Neuronal stem cell (in vitro differentiated cells): ENCODE measurements at regions not wholly inside any gene's neighbourhood (a gene's known extent, or its start where the extent isn't known, plus 50 kb on each side); places are given as distances from the start of the nearest gene placed in this dataset.

Experiments used
- DNase-seq: peaks from one replicate; pipeline ENCODE4 v3.0.0-alpha.2; 2013; ENCODE audit warnings: low spot score
- H2AFZ ChIP-seq: one replicate; pipeline ENCODE4 v1.6.1; 2013; ENCODE audit warnings: mild to moderate bottlenecking, low read length, inconsistent platforms
- H2AK5ac ChIP-seq: 2 replicates; pipeline ENCODE4 v1.6.1; 2013; ENCODE audit warnings: low read depth, mild to moderate bottlenecking, inconsistent platforms, low read length, moderate library complexity, mixed read lengths
- H2BK120ac ChIP-seq: 2 replicates; pipeline ENCODE4 v1.6.1; 2013; ENCODE audit warnings: low read depth, mild to moderate bottlenecking, inconsistent platforms, low read length, moderate library complexity, mixed read lengths
- H2BK12ac ChIP-seq: one replicate; pipeline ENCODE4 v1.6.1; 2013; ENCODE audit warnings: low read length, inconsistent platforms
- H2BK15ac ChIP-seq: 2 replicates; pipeline ENCODE4 v1.6.1; 2013; ENCODE audit warnings: mild to moderate bottlenecking, low read length, inconsistent platforms, mixed read lengths
- H2BK5ac ChIP-seq: one replicate; pipeline ENCODE4 v1.6.1; 2013; ENCODE audit warnings: inconsistent platforms, mild to moderate bottlenecking, low read length, moderate library complexity
- H3K14ac ChIP-seq: one replicate; pipeline ENCODE4 v1.6.1; 2013; ENCODE audit warnings: low read length, inconsistent platforms
- H3K18ac ChIP-seq: 2 replicates; pipeline ENCODE4 v1.6.1; 2013; ENCODE audit warnings: low read length, inconsistent platforms
- H3K23ac ChIP-seq: 2 replicates; pipeline ENCODE4 v1.6.1; 2013; ENCODE audit warnings: low read depth, mild to moderate bottlenecking, mixed read lengths, low read length, inconsistent platforms; ENCODE audit not compliant: poor library complexity
- H3K27ac ChIP-seq: replicated peaks from 3 replicates; pipeline ENCODE4 v1.5.1; 2013; ENCODE audit warnings: low read length, inconsistent platforms
- H3K27me3 ChIP-seq, 3 experiments: 2 replicates each; pipeline ENCODE4 v1.6.1; 2013; ENCODE audit warnings: low read length in 3 of 3, mild to moderate bottlenecking in 2 of 3, inconsistent platforms in 1 of 3, low read depth in 1 of 3, mixed read lengths in 1 of 3, moderate library complexity in 1 of 3; ENCODE audit not compliant: control insufficient read depth in 3 of 3, insufficient read depth in 3 of 3
- H3K36me3 ChIP-seq, 2 donors: replicated peaks in 1 of 2; 2 replicates each; pipeline ENCODE4 v1.6.1; 2013; ENCODE audit warnings: low read length in 2 of 2; ENCODE audit not compliant: control insufficient read depth in 2 of 2, insufficient read depth in 2 of 2
- H3K4ac ChIP-seq: 2 replicates; pipeline ENCODE4 v1.6.1; 2013; ENCODE audit warnings: inconsistent platforms, mild to moderate bottlenecking, low read length, moderate library complexity
- H3K4me1 ChIP-seq, 2 donors: 1 replicate in 1 of 2; 2 replicates in 1 of 2; pipeline ENCODE4 v1.6.1; 2013; ENCODE audit warnings: low read length in 2 of 2, low read depth in 1 of 2; ENCODE audit not compliant: control insufficient read depth in 2 of 2, insufficient read depth in 1 of 2
- H3K4me2 ChIP-seq: one replicate; pipeline ENCODE4 v1.6.1; 2013; ENCODE audit warnings: mild to moderate bottlenecking, low read length, inconsistent platforms; ENCODE audit not compliant: insufficient read depth, poor library complexity, severe bottlenecking
- H3K4me3 ChIP-seq, 2 donors: 2 replicates each; pipeline ENCODE4 v1.5.1; 2013; ENCODE audit warnings: low read length in 2 of 2, mild to moderate bottlenecking in 2 of 2, inconsistent platforms in 1 of 2, moderate library complexity in 1 of 2
- H3K79me1 ChIP-seq: one replicate; pipeline ENCODE4 v1.6.1; 2013; ENCODE audit warnings: low read depth, mild to moderate bottlenecking, inconsistent platforms, low read length, moderate library complexity
- H3K9ac ChIP-seq: one replicate; pipeline ENCODE4 v1.6.1; 2013; ENCODE audit warnings: mild to moderate bottlenecking, low read depth, low read length, inconsistent platforms; ENCODE audit not compliant: poor library complexity
- H3K9me3 ChIP-seq, 2 donors: replicated peaks in 1 of 2; 2 replicates each; pipeline versions ENCODE3 to v1.6.1; 2013; ENCODE audit warnings: low read length in 2 of 2, mild to moderate bottlenecking in 2 of 2, inconsistent platforms in 1 of 2, low read depth in 1 of 2, mixed read lengths in 1 of 2, moderate library complexity in 1 of 2; ENCODE audit not compliant: control insufficient read depth in 2 of 2, insufficient read depth in 1 of 2
- H4K8ac ChIP-seq: one replicate; pipeline ENCODE4 v1.6.1; 2013; ENCODE audit warnings: low read depth, mild to moderate bottlenecking, inconsistent platforms, low read length, moderate library complexity
- H4K91ac ChIP-seq: one replicate; pipeline ENCODE4 v1.6.1; 2013; ENCODE audit warnings: low read length, low read depth, mild to moderate bottlenecking, inconsistent platforms; ENCODE audit not compliant: poor library complexity
- WGBS, 2 donors: extraction: QIAGEN DNeasy Blood & Tissue Kit; methylation state at CpG; one replicate each; pipeline ENCODE4 v1.1.7; 2013; ENCODE audit warnings: missing lambda C conversion rate in 2 of 2, mixed read lengths in 1 of 2; ENCODE audit not compliant: insufficient read length in 2 of 2, insufficient replicate concordance in 1 of 2; ENCODE audit errors: extremely low coverage in 2 of 2; 5-methylcytosine and 5-hydroxymethylcytosine counted together

GRCh38 chr1:38137164-38137563 is 90.6 kb upstream of the POU3F1 start:
- peaks cover 0 to 20% (median 9%) of the 10 kb centered on the region in 3 experiments for H3K27me3 ChIP-seq
- H3K14ac ChIP-seq = no peak overlapping the region
- H3K9me3 ChIP-seq = no peaks in the 10 kb centered on the region
- no peak overlapping the region for H3K23ac ChIP-seq
- H3K4me2 ChIP-seq = no peak overlapping the region
- no peak overlapping the region for H2AK5ac ChIP-seq
- H3K4me3 ChIP-seq = no peak overlapping the region
- H3K9ac ChIP-seq = no peak overlapping the region
- WGBS, 2 donors = no CpG with 5 or more reads among the region's 3 CpGs
- H3K27ac ChIP-seq = no peak overlapping the region
- H2BK120ac ChIP-seq = no peak overlapping the region
- no peaks in the 10 kb centered on the region for H3K36me3 ChIP-seq
- no peak overlapping the region for H2AFZ ChIP-seq
- H2BK12ac ChIP-seq = no peak overlapping the region
- no peak overlapping the region for H2BK15ac ChIP-seq
- H3K4ac ChIP-seq = no peak overlapping the region
- H3K79me1 ChIP-seq = no peaks in the 10 kb centered on the region
- no peak overlapping the region for H2BK5ac ChIP-seq
- H4K91ac ChIP-seq = no peak overlapping the region
- DNase-seq = no peak
- no peak overlapping the region for H3K18ac ChIP-seq
- no peak overlapping the region for H4K8ac ChIP-seq
- H3K4me1 ChIP-seq = peaks cover 40 to 54% of the 10 kb centered on the region in 2 donors

GRCh38 chr1:38135625-38136414 is 89.2 kb upstream of the POU3F1 start:
- Histone ChIP-seq H3K36me3 (no peaks in the 10 kb centered on the region), H2BK12ac (no peak overlapping the region), H2AK5ac (no peak overlapping the region), H3K4me1 (peaks cover 31 to 48% of the 10 kb centered on the region in 2 donors), H4K91ac (no peak overlapping the region), H3K27me3 (peaks cover 0 to 20% (median 9%) of the 10 kb centered on the region in 3 experiments), H3K9ac (no peak overlapping the region), H3K4me2 (no peak overlapping the region), H3K23ac (no peak overlapping the region), H3K27ac (no peak overlapping the region), H3K4me3 (peak overlapping the region in 1 of 2 donors; percentile 23), H3K4ac (no peak overlapping the region), H2BK120ac (no peak overlapping the region), H2AFZ (peak overlapping the region; percentile 76), H3K9me3 (no peaks in the 10 kb centered on the region), H2BK15ac (no peak overlapping the region), H2BK5ac (no peak overlapping the region), H3K79me1 (no peaks in the 10 kb centered on the region), H4K8ac (no peak overlapping the region), H3K14ac (no peak overlapping the region), H3K18ac (peak overlapping the region; percentile 28)
- WGBS, 2 donors = no CpG with 5 or more reads among the region's 24 CpGs
- DNase-seq = no peak

- H3K79me1 ChIP-seq = no peaks in the 10 kb centered on the region
- H3K23ac ChIP-seq = no peak overlapping the region
- H3K14ac ChIP-seq = peak overlapping the region; percentile 43
- H3K18ac ChIP-seq = no peak overlapping the region
- H3K27ac ChIP-seq = no peak overlapping the region
- no peak overlapping the region for H2BK120ac ChIP-seq
- no peak overlapping the region for H3K9ac ChIP-seq
- H4K8ac ChIP-seq = no peak overlapping the region
- H3K36me3 ChIP-seq = no peaks in the 10 kb centered on the region
- no peak overlapping the region for H2BK5ac ChIP-seq
- H2BK12ac ChIP-seq = no peak overlapping the region
- H4K91ac ChIP-seq = no peak overlapping the region
- H3K9me3 ChIP-seq = no peaks in the 10 kb centered on the region
- H3K4me3 ChIP-seq = no peak overlapping the region
- no peak overlapping the region for H2AFZ ChIP-seq
- no peak overlapping the region for H3K4me2 ChIP-seq
- H3K4me1 ChIP-seq = peaks cover 16 to 47% of the 10 kb centered on the region in 2 donors
- no CpG with 5 or more reads among the region's 22 CpGs for WGBS, 2 donors
- no peak overlapping the region for H2BK15ac ChIP-seq
- H2AK5ac ChIP-seq = no peak overlapping the region
- peaks cover 0 to 20% (median 9%) of the 10 kb centered on the region in 3 experiments for H3K27me3 ChIP-seq
- no peak for DNase-seq
- H3K4ac ChIP-seq = no peak overlapping the region
Observed at GRCh38 chr1:38134294-38134755, 87.7 kb upstream of the POU3F1 start.

- H3K79me1 ChIP-seq = no peaks in the 10 kb centered on the region
- no peak overlapping the region for H3K18ac ChIP-seq
- H2BK120ac ChIP-seq = no peak overlapping the region
- no peak overlapping the region for H2AK5ac ChIP-seq
- H3K36me3 ChIP-seq = no peaks in the 10 kb centered on the region
- peaks cover 11 to 49% of the 10 kb centered on the region in 2 donors for H3K4me1 ChIP-seq
- H3K4me2 ChIP-seq = no peak overlapping the region
- no peak overlapping the region for H3K9ac ChIP-seq
- H2BK12ac ChIP-seq = no peak overlapping the region
- H2BK5ac ChIP-seq = no peak overlapping the region
- H3K9me3 ChIP-seq = no peaks in the 10 kb centered on the region
- no peak overlapping the region for H3K14ac ChIP-seq
- peak overlapping the region; percentile 32 for H2AFZ ChIP-seq
- H3K27me3 ChIP-seq = peaks cover 0 to 20% (median 9%) of the 10 kb centered on the region in 3 experiments
- no peak overlapping the region for H4K8ac ChIP-seq
- no peak overlapping the region for H3K27ac ChIP-seq
- H2BK15ac ChIP-seq = no peak overlapping the region
- H4K91ac ChIP-seq = no peak overlapping the region
- WGBS, 2 donors = no CpG with 5 or more reads among the region's 27 CpGs
- H3K4me3 ChIP-seq = no peak overlapping the region
- H3K4ac ChIP-seq = no peak overlapping the region
- no peak for DNase-seq
- H3K23ac ChIP-seq = no peak overlapping the region
Observed at GRCh38 chr1:38133756-38134155, 87.2 kb upstream of the POU3F1 start.
